Hepatocyte (in vitro differentiated cells): ENCODE measurements at regions not wholly inside any gene's neighbourhood (a gene's known extent, or its start where the extent isn't known, plus 50 kb on each side); places are given as distances from the start of the nearest gene placed in this dataset.

Experiments used
- CTCF ChIP-seq: fragments of 200-600 bp; sonication (generic); IDR thresholded peaks from 2 replicates; pipeline ENCODE4 v1.5.1; 2016; ENCODE audit warnings: antibody characterized with exemption, mild to moderate bottlenecking; ENCODE audit not compliant: poor library complexity
- EZH2 ChIP-seq: fragments of 200-600 bp; sonication (generic); IDR thresholded peaks from 2 replicates; pipeline ENCODE4 v1.6.1; 2016; ENCODE audit warnings: antibody characterized with exemption, mild to moderate bottlenecking, borderline replicate concordance
- EZH2phosphoT487 ChIP-seq: fragments of 200-600 bp; sonication (generic); IDR thresholded peaks from one replicate; pipeline ENCODE4 v1.6.1; 2018; ENCODE audit warnings: antibody characterized with exemption, mild to moderate bottlenecking, low read depth, moderate library complexity; ENCODE audit not compliant: unreplicated experiment, severe bottlenecking

- no peak for TF ChIP-seq CTCF
- TF ChIP-seq EZH2phosphoT487, result no peak
- no peak for TF ChIP-seq EZH2
Observed at GRCh38 chr3:182180654-182181385, 469.1 kb downstream of the SOX2 start.
